DMS79 treated with DMSO at 0.1 percent for 48 hours (cell line): ENCODE measurements at regions not wholly inside any gene's neighbourhood (a gene's known extent, or its start where the extent isn't known, plus 50 kb on each side); places are given as distances from the start of the nearest gene placed in this dataset.

ENCODE experiments used
- DNase-seq: peaks from one replicate; lab custom pipeline; 2025; lab: John Stamatoyannopoulos, UW

DNA sequence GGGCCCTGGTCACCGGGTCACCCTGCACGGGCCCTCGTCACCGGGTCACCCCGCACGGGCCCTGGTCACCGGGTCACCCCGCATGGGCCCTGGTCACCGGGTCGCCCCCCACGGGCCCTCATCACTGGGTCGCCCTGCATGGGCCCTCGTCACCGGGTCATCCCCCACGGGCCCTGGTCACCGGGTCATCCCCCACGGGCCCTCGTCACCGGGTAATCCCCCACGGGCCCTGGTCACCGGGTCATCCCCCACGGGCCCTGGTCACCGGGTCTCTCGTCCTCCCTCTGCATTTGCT is 77.6 kb downstream of the RIPK4 start:
- no peak for DNase-seq

DNA sequence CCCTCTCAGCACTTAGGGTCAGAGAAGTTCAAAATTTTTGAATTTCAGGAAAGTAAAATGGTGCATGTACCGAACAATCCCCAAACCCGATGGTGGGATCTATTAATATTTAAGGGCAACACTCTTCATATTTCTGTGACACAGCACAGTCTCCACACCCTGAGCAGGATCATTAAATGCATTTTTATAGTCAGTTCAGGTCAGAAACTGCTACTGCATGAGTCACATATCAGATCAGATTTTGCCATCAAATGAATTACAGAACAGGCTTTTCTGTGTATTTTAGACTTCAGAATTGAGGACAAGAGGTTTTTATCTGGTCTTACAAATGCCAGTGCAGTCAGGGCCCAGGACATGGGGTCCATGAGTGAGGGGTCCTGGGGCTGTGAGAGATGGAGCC is 79.2 kb downstream of the RIPK4 start:
- DNase-seq = no peak

DNA sequence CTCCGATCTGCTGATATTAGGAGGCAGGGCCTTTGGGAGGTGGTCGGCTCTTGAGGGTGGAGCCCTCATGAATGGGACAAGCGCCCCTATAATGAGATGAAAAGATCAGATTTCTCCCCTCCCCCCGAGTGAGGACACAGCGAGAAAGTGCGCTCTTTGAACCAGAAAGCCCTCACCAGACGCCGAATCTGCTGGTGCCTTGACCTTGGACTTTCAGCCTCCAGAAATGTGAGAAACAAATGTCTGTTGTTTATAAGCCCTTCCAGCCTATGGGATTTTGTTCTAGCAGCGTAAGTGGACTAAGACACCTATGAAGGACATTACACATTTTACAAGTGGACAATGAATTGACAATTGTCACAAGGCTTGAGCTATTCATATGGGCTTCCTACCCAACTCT is 80.2 kb downstream of the RIPK4 start:
- DNase-seq = no peak

DNA sequence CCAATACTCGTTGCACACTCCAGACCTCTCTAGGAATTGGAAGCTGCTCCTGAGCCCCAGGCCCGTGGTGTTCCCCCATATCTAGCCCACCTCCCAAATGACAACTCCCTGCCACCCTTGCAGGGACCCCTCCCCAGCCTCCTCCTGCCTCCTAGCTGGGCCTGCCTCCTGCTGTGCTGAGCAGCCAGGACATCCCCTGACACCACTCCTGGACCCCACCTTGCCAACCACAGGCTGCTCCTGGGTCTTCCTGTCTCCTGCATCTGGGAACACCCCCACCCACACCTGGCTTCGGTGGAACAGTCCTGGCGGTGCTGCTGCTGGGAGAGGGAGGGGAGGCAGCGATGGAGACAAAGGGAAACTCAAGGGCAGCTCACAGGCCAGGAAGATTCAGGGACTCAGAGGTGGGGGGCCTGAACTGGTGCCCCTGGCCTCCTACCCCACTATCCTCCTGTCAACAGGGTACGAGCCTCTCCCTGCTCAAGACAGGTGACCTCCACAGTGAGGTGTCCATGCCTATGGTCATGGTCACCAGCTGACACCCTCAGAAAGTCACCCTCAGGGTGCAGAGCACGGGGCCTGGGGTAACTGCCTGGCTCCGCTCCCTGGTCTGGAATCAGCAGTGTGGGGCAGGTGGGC is 81.2 kb downstream of the RIPK4 start:
- DNase-seq = no peak

DNA sequence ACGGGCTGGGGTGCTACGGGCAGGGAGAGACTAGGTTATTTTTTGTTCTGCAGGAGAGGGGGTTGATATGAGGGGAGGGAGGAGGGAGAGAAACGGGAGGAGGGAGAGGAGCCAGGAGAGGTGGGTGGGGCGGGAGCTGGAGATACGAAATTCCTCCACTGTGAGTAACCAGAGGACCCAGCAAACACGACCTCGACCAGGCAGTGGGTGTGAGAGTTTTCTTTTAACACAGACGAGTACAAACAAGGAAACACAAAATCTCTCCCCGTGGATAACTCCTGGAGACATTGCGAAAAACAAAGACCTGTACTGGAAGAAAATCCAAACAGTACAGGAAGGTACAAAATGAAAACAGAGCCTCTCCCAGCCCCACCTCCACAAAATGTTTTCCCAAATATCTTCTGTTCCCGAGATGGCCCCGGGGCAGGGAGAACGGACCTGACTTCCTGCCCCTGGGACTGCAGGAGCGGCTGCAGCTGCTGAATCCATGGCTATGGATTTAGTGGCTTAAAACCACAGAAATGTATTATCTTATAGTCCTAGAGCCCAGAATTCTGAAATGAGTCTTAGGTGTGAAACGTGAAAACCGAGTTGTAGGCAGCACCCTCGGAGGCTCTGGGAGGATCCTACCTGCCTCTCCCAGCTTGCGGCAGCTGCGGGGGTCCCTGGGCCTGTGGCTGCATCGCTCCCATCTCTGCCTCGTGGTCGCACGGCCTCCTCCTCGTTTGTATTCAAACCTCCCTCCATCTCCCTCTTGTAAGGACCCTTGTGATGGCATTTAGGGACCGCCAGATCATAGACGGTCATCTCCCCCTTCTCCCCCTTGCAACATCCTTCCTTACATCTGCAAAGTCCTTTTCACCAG is 82.2 kb downstream of the RIPK4 start:
- DNase-seq = no peak

DNA sequence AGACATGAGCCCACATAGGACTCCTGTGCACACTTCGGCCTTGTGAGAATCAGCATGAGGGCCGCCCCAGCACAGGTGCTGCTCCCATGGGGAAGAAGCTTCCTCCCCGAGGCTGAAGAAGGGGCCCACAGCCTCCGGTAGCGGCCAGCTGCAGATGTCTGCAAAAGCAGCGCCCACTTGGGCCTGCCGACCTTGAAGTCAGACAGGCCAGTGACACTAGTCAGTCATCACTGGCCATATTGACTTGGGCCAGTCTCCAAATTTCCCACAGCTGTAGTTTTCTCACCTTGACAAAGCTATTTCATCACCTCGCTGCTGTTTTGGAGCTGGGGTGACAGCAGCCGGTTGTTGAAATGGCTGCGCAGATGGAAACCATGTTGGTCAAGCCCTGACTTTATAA is 83.0 kb downstream of the RIPK4 start:
- DNase-seq = no peak

DNA sequence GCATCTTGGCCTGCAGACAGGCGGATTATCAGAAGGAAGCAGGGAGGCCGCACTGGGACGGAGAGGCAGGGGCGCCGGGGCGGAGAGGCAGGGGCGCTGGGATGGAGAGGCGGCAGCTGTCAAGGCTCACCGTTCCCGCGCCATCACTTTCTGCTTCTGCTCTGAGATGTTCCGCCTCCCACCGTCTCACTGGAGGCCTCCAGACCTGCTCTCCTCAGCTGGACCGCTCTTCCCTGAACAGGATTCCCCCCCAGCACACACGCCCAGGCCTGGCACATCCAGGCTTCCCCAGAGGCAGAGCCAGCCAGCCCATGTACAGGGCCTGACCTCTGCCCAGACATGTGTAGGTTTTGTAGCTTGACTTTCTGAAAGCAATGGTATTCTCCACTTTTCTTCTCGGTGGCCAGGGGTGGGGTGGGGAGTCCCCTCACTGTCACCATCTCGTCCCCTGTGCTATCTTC is 84.1 kb downstream of the RIPK4 start:
- no peak for DNase-seq

DNA sequence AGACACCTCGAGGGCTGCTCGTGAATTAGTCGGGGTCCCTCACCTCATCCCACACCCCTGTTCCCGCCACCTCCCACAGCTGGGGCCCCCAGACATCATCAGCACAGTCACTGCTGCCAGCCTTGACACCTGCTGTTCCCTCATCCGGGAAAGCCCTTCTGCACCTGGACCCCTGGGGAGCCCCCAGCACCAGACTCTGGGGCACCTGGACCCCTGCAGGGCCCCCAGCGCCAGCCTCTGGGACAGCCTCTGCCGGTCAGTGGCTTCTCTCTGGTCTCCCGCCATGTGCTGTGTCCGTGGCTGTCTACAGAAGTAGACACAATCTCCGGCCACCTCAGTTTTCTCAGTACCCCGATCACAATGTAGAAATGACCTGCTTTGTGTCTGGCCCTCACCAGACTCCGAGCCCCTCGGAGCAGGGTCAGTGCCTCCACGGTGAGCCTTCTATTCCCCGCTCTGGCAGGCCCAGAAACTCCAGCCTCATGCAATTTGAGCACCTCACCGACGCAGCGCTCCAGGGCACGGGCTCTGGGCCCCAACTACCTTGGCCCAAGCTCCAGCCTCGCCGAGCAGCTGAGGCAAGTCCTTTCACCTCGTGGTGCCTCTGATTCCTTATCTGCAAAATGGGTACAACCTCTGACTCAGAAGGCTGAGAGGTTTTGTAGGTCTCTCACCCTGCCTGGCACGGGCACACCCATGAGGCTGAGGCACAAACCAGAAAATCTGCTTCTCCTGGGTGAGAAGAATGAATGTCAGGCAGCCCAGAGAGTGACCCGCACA is 84.7 kb downstream of the RIPK4 start:
- DNase-seq = no peak

DNA sequence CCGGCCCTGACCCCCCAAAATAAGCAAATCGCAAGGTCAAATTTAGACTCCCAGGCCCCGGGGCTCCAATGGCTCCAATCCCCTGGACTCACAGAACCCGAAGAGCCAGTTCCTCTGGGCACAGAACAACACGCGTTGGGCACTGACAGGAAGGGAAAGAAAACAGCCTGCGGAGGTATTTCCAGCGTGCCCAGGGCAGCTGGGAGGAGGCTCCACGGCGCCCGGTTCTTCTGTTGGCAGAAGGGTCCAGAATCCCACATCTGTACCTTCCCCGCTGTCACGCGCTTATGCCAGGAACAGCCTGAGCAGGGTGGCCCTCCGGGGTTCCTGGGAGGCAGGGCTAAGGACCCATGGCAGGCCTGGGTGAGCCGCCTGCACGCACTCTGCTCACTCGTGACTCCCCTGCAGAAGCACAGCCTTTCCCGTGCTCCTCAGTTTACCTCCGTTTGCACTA is 85.5 kb downstream of the RIPK4 start:
- DNase-seq = no peak

DNA sequence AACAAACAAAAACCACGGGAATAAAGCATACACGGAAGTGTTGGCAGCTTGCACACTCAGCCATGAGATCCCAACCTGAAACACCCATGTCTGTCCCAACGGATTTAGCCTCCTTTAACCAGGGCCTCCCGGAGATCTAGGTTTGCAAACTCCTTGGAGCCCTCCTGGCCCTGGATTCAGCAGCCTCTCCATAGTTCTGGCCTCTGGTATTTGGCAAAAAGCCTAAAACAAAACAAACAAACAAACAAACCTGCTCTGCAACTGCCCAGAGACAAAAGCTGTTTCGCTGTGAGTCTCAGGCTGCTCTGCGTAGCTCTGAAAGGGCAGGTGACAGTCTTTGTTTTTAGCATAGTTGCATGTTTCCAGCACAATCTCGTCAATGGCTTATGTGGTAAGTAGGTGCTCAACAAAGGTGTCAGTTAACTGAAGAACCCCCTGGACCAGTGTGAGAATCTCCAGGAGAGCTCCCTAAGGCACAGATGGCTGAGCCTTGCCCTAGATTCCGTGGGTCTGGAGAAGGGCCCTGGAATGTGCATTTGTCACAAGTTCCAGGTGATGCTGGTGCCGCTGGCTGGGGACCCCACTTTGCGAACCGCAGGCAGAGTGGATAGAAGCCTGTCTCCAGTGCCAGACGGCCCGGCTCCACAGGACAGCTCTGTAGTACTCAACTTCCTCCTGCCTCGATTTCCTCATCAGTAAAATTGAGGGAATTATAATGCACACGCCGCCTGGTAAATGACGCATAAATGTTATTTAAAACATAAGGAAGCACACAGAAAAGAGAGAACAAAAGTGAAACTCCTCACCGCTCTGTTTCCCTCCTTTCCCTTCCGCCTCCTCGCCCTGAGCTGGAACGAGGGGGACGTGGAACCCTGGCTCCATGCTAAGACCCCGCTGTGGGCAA is 86.2 kb downstream of the RIPK4 start:
- peak; percentile 73 for DNase-seq

DNA sequence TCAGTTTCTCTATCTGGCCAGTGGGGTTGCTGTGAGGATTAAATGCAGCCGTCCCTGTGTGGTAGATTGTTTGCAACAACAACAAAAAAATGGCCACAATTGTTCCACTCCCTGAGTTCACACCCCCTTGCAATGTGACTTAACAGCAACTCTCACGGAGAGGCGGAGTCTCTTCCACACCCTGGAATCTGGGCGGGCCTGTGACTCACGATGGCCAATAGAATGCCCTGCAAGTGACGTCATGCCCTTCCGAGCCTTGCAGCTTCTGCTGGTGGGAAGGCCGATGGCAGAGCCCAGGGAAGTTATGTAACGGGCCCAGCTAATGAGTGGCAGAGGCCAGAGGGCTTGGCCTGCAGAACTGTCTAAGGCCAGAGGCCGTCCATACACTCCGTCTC is 87.9 kb downstream of the RIPK4 start:
- DNase-seq = peak; percentile 38

DNA sequence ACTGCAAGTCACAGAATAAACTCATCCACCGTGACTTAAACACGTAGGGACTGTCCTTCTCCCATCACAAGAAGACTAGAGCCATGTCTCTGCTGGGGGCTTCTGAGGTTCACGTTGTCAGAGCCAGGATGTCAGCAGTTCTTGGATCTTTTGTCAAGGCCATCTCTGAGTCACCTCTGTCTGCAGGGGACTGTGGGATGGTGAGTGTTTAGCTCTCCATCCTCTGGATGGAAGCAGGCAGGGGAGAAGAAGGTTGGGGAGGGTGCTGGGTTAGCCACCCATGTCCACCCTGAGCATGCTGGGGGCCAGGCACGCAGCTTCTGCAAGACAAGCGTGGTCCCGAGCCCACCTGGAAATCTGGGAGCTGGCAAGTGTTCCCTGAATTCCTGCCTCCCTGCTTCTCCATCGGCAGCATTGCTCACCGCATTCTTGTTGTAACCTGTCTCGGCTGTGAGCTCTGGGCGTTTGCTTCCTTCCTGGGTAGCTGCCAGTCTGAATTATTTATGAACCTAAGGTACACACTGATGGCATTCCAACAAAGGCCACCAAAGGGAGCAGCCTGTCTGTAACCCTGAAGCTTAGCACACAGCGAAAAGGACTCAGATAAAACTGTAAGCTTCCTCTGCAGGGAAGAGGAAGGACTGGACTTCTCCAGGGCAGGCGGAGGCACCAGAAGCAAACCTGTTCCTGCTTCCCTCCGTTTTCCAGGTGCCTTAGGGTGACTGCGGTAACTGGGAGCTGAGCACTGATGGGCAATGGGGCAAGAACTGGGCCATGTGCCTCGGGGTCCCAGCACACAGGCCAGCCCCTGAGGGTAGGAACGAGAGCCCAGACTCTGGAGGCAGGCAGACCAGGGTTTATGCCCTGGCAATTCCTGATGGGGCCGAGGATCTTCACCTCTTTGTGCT is 88.6 kb downstream of the RIPK4 start:
- peak; percentile 69 for DNase-seq

DNA sequence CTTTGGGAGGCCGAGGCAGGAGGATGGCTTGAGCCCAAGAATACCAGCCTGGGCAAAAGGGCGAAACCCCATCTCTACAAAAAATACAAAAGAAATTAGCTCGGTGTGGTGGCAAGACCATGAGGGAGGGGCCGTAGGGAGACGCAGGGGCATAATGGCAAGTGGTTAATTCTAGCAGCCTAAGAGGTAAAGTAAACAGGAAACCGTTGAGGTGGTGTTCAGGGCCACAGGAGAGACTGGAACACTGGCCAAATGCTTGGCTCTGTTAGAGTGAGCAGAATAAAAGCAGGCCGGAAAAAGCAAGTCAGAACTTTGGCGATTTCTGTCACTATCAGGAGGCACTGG is 89.2 kb downstream of the RIPK4 start:
- DNase-seq = peak; percentile 28

DNA sequence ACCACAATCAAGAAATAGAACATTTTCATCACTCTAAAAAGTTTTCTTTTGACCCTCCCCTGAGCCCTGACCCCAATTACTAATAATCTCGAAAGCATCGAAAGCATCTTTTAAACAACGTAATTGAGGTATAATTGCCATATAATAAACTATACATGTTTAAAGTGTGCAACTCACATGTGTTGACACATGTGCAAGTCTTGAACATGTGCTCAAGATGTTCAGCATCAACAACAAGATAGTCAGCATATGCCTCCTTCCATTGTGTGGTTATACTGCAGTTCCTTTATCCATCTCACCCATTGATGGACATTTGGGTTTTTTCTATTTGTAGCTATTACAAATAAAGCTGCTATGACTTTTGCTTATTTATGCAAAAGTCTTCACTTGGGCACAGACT is 90.7 kb downstream of the RIPK4 start:
- DNase-seq = no peak

DNA sequence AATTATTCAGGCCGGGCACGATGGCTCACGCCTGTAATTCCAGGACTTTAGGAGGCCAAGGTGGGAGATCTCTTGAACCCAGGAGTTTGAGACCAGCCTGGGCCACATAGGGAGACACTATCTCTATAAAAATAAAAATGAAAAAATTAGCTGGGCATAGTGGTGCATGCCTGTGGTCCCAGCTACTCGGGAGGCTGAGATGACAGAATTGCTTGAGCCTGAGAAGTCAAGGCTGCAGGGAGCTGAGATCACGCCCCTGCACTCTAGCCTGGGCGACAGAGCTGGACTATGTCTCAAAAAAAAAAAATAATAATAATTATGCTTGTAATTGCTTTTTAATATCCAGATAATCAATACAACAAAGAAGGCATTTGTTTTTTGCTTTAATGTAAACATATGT is 91.3 kb downstream of the RIPK4 start:
- DNase-seq = no peak

DNA sequence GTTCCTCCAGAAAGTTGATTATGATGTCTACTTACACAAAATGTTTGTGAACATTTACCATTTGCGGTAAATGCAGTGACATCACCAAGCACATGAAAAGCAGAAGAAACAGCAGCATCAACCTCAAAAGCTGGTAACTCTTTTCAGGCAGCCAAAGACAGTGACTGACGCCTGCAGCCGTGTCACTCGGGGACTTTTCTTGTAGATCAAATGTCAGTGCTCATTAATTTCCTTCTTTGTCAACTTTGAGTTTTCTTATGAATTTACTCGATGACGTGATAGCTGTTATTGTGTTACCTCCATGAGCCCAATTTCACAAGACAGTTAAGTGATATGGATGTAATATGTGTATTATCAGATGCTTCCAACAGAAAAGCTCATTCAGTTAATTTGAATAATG is 92.5 kb downstream of the RIPK4 start:
- DNase-seq = no peak

DNA sequence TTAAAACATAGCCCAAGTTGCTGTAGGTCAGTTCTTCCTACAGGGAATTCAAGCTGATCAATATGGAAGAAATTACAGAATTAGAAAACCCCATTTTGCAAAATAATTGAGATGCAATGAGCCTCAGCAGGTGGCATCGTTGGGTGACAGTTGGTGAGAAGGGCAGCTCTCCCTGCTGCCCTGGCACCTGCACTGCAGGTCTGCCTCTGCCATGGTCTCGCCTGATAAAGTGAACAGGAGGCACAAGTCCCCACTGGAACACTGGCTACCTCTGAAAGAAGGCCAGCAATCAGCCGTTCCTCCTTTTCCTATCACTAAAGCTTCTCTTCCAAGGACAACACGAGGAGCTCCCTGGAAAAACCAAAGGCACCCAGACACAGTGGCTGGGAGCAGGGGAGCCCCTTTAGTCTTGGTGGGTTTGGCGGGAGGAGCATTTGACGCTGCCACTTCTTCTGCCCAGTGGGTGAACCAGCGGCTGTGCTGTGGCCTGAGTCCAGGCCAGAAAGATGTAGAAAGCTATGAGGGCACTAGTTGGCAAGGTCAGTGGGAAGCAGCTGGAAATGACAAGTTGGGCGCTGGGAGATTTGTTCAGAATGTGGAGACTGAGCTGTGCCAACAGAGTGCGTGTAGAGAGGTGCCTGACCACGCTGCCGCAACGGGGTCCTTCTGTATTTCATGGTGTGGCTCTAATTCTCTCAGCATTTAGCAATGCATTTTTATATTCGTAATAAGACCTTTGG is 93.1 kb downstream of the RIPK4 start:
- DNase-seq = no peak

DNA sequence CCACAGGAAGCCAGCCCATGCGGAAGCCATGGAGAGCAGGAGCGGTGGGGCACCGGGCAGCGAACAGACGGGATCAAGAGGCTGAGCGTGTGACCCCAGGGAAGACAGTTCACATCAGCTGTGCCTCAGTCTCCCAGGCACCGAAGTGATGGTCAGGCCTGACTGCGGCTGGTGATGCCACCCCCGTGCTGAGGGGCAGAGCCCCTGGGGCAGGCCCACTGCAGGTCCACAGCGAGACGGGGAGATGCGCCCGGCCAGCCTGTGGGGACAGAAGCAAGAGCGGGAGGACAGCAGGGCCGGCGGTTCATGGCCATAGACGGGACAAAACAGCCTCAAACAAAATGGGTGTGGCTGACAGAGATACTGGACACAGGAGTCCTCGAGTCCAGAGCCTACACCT is 93.8 kb downstream of the RIPK4 start:
- no peak for DNase-seq

DNA sequence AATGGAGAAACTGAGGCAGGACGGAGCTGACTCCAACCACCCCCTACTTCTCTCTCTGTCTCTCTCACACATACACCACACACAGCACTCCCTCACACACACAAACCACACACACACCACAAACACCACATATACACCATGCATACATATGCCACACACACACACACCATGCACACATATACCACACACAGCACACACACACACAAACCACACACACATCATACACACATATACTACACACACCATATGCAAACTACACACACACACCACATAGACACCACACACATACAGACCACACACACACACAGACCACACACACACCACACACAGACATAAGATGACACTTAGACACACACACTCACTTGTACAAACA is 94.3 kb downstream of the RIPK4 start:
- DNase-seq = no peak

DNA sequence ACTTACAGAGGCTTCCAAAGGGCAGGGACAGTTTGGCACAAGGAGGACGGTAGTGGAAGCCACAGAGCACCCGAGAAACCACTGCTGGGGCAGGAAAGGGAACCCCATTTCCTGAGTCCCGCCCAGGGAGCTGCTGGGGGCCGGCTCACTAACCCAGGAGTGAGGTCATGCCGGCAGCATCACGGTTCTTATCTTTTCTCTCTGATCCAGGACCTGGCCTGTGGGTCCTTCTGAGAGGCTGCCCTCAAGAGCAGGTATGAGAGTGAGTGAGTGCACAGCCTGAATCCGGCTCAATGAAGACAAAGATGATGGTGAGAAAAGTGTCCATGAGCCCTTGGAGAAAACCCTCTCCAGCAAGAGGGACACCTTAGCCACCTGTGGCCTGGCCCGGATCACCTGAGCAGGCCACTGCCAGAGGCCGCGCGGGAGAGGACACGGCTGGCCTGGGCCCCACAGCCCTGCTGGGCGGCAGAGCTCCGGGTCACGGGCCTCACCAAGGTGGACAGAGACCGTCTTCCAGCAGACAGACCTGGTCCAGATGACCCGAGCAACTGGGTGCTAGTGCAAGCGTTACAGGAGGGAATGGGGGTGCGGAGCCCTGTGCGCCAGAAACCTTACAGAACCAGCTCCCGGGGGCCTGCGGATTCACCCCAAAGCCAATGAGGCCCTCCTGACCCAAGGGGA is 94.9 kb downstream of the RIPK4 start:
- DNase-seq = no peak
